ENCODE measurements at regions not wholly inside any gene's neighbourhood (a gene's known extent, or its start where the extent isn't known, plus 50 kb on each side); places are given as distances from the start of the nearest gene placed in this dataset.

GRCh38 chr2:122822319-122822718 is 1066.9 kb downstream of the TSN start:
- Histone ChIP-seq H3K27me3 (no peaks in the 10 kb centered on the region), H3K36me3 (no peaks in the 10 kb centered on the region), H3K9me3 (no peaks in the 10 kb centered on the region), H3K4me1 (no peaks in the 10 kb centered on the region), H3K4me3 (no peak overlapping the region), H3K27ac (no peak overlapping the region)
- DNase-seq = no peak
- no peak for TF ChIP-seq POLR2A (IDR thresholded peaks at IDR 0.05)

GRCh38 chr2:122830157-122830556 is 1074.7 kb downstream of the TSN start:
- DNase-seq = no peak
- H3K9me3 ChIP-seq = no peaks in the 10 kb centered on the region
- H3K4me1 ChIP-seq = no peaks in the 10 kb centered on the region
- H3K27ac ChIP-seq = no peak overlapping the region
- H3K36me3 ChIP-seq = no peaks in the 10 kb centered on the region
- no peaks in the 10 kb centered on the region for H3K27me3 ChIP-seq
- no peak overlapping the region for H3K4me3 ChIP-seq
- TF ChIP-seq POLR2A (IDR thresholded peaks at IDR 0.05) (no peak), CTCF (IDR thresholded peaks at IDR 0.05) (no peak)

- Histone ChIP-seq H3K27ac (no peak overlapping the region), H3K27me3 (no peaks in the 10 kb centered on the region), H3K36me3 (no peaks in the 10 kb centered on the region), H3K9me3 (no peaks in the 10 kb centered on the region), H3K4me1 (no peaks in the 10 kb centered on the region), H3K4me3 (no peak overlapping the region)
- no peak for DNase-seq
- TF ChIP-seq CTCF (IDR thresholded peaks at IDR 0.05) (no peak), POLR2A (IDR thresholded peaks at IDR 0.05) (no peak)
These were observed 1076.2 kb downstream of the TSN start for GRCh38 chr2:122831649-122832048.

- Histone ChIP-seq H3K27me3 (no peaks in the 10 kb centered on the region), H3K9me3 (no peaks in the 10 kb centered on the region), H3K4me3 (no peak overlapping the region), H3K36me3 (no peaks in the 10 kb centered on the region), H3K27ac (no peak overlapping the region), H3K4me1 (no peaks in the 10 kb centered on the region)
- no peak for TF ChIP-seq POLR2A (IDR thresholded peaks at IDR 0.05)
- TF ChIP-seq CTCF (IDR thresholded peaks at IDR 0.05) = no peak
- DNase-seq = no peak
These were observed 1088.1 kb downstream of the TSN start for GRCh38 chr2:122843503-122843902.

GRCh38 chr2:122851161-122851560 is 1095.7 kb downstream of the TSN start:
- TF ChIP-seq CTCF (IDR thresholded peaks at IDR 0.05) = no peak

GRCh38 chr2:122851972-122852531 is 1096.6 kb downstream of the TSN start:
- DNase-seq = no peak
- Histone ChIP-seq H3K4me3 (no peak overlapping the region), H3K4me1 (no peaks in the 10 kb centered on the region), H3K27me3 (no peaks in the 10 kb centered on the region), H3K27ac (no peak overlapping the region), H3K9me3 (no peaks in the 10 kb centered on the region), H3K36me3 (no peaks in the 10 kb centered on the region)
- no peak for TF ChIP-seq POLR2A (IDR thresholded peaks at IDR 0.05)
- no peak for TF ChIP-seq CTCF (IDR thresholded peaks at IDR 0.05)

More at GRCh38 chr2:122851161-122851560, 1095.7 kb downstream of the TSN start:
- Histone ChIP-seq H3K4me3 (no peak overlapping the region), H3K27ac (no peak overlapping the region), H3K4me1 (no peaks in the 10 kb centered on the region), H3K36me3 (no peaks in the 10 kb centered on the region), H3K9me3 (no peaks in the 10 kb centered on the region), H3K27me3 (no peaks in the 10 kb centered on the region)
- no peak for DNase-seq

Data from Peyer's patch (tissue), 4 donors.